Pulmonary artery endothelial cell (primary cell): ENCODE measurements at regions not wholly inside any gene's neighbourhood (a gene's known extent, or its start where the extent isn't known, plus 50 kb on each side); places are given as distances from the start of the nearest gene placed in this dataset.
A peak's percentile ranks its signal among the peaks of the same experiment; 100 is the strongest.
"Not testable (repeated sequence)": the region's sequence is repeated elsewhere in the genome, so short reads cannot be mapped to it uniquely, and the experiment has no call there.

Source experiments
- DNase-seq: peaks from one replicate; pipeline ENCODE4 v3.0.0-alpha.2; 2011; ENCODE audit warnings: low read depth, low spot score

- not testable (repeated sequence) for DNase-seq
Observed at GRCh38 chr2:163964278-163964677, 228.5 kb upstream of the FIGN start.

- no peak for DNase-seq
Observed at GRCh38 chr2:163953390-163953907, 217.6 kb upstream of the FIGN start.

GRCh38 chr2:163951312-163951711, 215.5 kb upstream of the FIGN start:
- DNase-seq, result no peak

GRCh38 chr2:163949693-163950092, 213.9 kb upstream of the FIGN start:
- no peak for DNase-seq

GRCh38 chr2:163944347-163944737, 208.5 kb upstream of the FIGN start:
- no peak for DNase-seq

GRCh38 chr2:163943403-163944346, 207.9 kb upstream of the FIGN start:
- no peak for DNase-seq

- no peak for DNase-seq
Observed at GRCh38 chr2:163934131-163934530, 198.3 kb upstream of the FIGN start.

- no peak for DNase-seq
Observed at GRCh38 chr2:163919717-163920116, 183.9 kb upstream of the FIGN start.

- DNase-seq, result not testable (repeated sequence)
Observed at GRCh38 chr2:163914486-163914885, 178.7 kb upstream of the FIGN start.

- DNase-seq, result not testable (repeated sequence)
Observed at GRCh38 chr2:163913532-163913944, 177.7 kb upstream of the FIGN start.

GRCh38 chr2:163909411-163910080, 173.7 kb upstream of the FIGN start:
- DNase-seq, result no peak

- DNase-seq, result no peak
Observed at GRCh38 chr2:163906410-163906809, 170.6 kb upstream of the FIGN start.

GRCh38 chr2:163897799-163898198, 162.0 kb upstream of the FIGN start:
- no peak for DNase-seq

GRCh38 chr2:163893444-163893843, 157.6 kb upstream of the FIGN start:
- not testable (repeated sequence) for DNase-seq

- DNase-seq, result no peak
Observed at GRCh38 chr2:163888591-163888990, 152.8 kb upstream of the FIGN start.

- no peak for DNase-seq
Observed at GRCh38 chr2:163887182-163887581, 151.4 kb upstream of the FIGN start.

- no peak for DNase-seq
Observed at GRCh38 chr2:163884416-163884815, 148.6 kb upstream of the FIGN start.

- peak; percentile 1 for DNase-seq
Observed at GRCh38 chr2:163878718-163879117, 142.9 kb upstream of the FIGN start.

GRCh38 chr2:163877316-163877715, 141.5 kb upstream of the FIGN start:
- DNase-seq, result no peak

GRCh38 chr2:163863073-163863472, 127.3 kb upstream of the FIGN start:
- no peak for DNase-seq

GRCh38 chr2:163859951-163860350, 124.1 kb upstream of the FIGN start:
- DNase-seq, result no peak

- no peak for DNase-seq
Observed at GRCh38 chr2:163856941-163857340, 121.1 kb upstream of the FIGN start.
